ENCODE measurements at regions not wholly inside any gene's neighbourhood (a gene's known extent, or its start where the extent isn't known, plus 50 kb on each side); places are given as distances from the start of the nearest gene placed in this dataset.

GRCh38 chr20:6605055-6605935, 162.2 kb upstream of the BMP2 start:
- Histone ChIP-seq H3K4me1 (no peaks in the 10 kb centered on the region), H3K4me3 (no peak overlapping the region), H3K27ac (no peak overlapping the region), H3K27me3 (no peaks in the 10 kb centered on the region), H3K36me3 (no peaks in the 10 kb centered on the region), H3K9me3 (no peaks in the 10 kb centered on the region)
- TF ChIP-seq POLR2AphosphoS5 (IDR thresholded peaks at IDR 0.05; ENCODE audit: insufficient read depth in 1 of 2, low read depth in 1 of 2) (no peak), CTCF (IDR thresholded peaks at IDR 0.05) (no peak), POLR2A (IDR thresholded peaks at IDR 0.05) (no peak)
- no peak for DNase-seq (ENCODE audit: extremely low spot score in 2 of 2)
- intact Hi-C loops (cut with DNase I): no loop called here

GRCh38 chr20:6604179-6604578, 163.3 kb upstream of the BMP2 start:
- no peak for DNase-seq (ENCODE audit: extremely low spot score in 2 of 2)
- H3K27me3 ChIP-seq: no peaks in the 10 kb centered on the region
- H3K4me3 ChIP-seq: no peak overlapping the region
- intact Hi-C loops (cut with DNase I): no loop called here
- no peak overlapping the region for H3K27ac ChIP-seq
- no peak for TF ChIP-seq POLR2A (IDR thresholded peaks at IDR 0.05)
- no peak for TF ChIP-seq POLR2AphosphoS5 (IDR thresholded peaks at IDR 0.05; ENCODE audit: insufficient read depth in 1 of 2, low read depth in 1 of 2)
- no peak for TF ChIP-seq CTCF (IDR thresholded peaks at IDR 0.05)
- H3K9me3 ChIP-seq: no peaks in the 10 kb centered on the region
- H3K36me3 ChIP-seq: no peaks in the 10 kb centered on the region
- no peaks in the 10 kb centered on the region for H3K4me1 ChIP-seq

- no peaks in the 10 kb centered on the region for H3K27me3 ChIP-seq
- DNase-seq (ENCODE audit: extremely low spot score in 2 of 2): no peak
Measured at GRCh38 chr20:6599876-6600735, 167.4 kb upstream of the BMP2 start.

GRCh38 chr20:6595704-6596103, 171.8 kb upstream of the BMP2 start:
- TF ChIP-seq POLR2AphosphoS5 (IDR thresholded peaks at IDR 0.05; ENCODE audit: insufficient read depth in 1 of 2, low read depth in 1 of 2): no peak
- no peak for TF ChIP-seq CTCF (IDR thresholded peaks at IDR 0.05)
- TF ChIP-seq POLR2A (IDR thresholded peaks at IDR 0.05): no peak
- no peaks in the 10 kb centered on the region for H3K36me3 ChIP-seq
- H3K27ac ChIP-seq: no peak overlapping the region
- no peak for DNase-seq (ENCODE audit: extremely low spot score in 2 of 2)
- intact Hi-C loops (cut with DNase I): no loop called here
- H3K4me1 ChIP-seq: no peaks in the 10 kb centered on the region
- no peak overlapping the region for H3K4me3 ChIP-seq
- no peaks in the 10 kb centered on the region for H3K9me3 ChIP-seq
- no peaks in the 10 kb centered on the region for H3K27me3 ChIP-seq

More at GRCh38 chr20:6599876-6600735, 167.4 kb upstream of the BMP2 start:
- Histone ChIP-seq H3K4me1 (no peaks in the 10 kb centered on the region), H3K36me3 (no peaks in the 10 kb centered on the region), H3K4me3 (no peak overlapping the region), H3K9me3 (no peaks in the 10 kb centered on the region), H3K27ac (no peak overlapping the region)
- TF ChIP-seq POLR2A (IDR thresholded peaks at IDR 0.05): no peak
- no peak for TF ChIP-seq CTCF (IDR thresholded peaks at IDR 0.05)
- no peak for TF ChIP-seq POLR2AphosphoS5 (IDR thresholded peaks at IDR 0.05; ENCODE audit: insufficient read depth in 1 of 2, low read depth in 1 of 2)
- intact Hi-C loops (cut with DNase I): no loop called here

Data from vagina (tissue), 2 donors.